A673 (cell line): ENCODE measurements at regions not wholly inside any gene's neighbourhood (a gene's known extent, or its start where the extent isn't known, plus 50 kb on each side); places are given as distances from the start of the nearest gene placed in this dataset.

Source experiments
- CTCF ChIP-seq: fragments of 300-800, 200-600 bp; sonication (generic); conservative IDR thresholded peaks from 2 replicates; pipeline ENCODE4 v1.5.1; 2017; ENCODE audit warnings: low read depth, mild to moderate bottlenecking, antibody characterized with exemption, low read length, moderate library complexity, mixed read lengths
- EZH2 ChIP-seq: fragments of 200-600 bp; sonication (generic); IDR thresholded peaks from 2 replicates; pipeline ENCODE4 v1.6.1; 2017; ENCODE audit warnings: borderline replicate concordance, low read depth, mild to moderate bottlenecking, mixed read lengths, antibody characterized with exemption, low read length; ENCODE audit not compliant: poor library complexity, severe bottlenecking

- TF ChIP-seq CTCF (no peak), EZH2 (no peak)
Observed at GRCh38 chr5:165201771-165202518, 1696.5 kb downstream of the MAT2B start.
